ENCODE measurements at regions not wholly inside any gene's neighbourhood (a gene's known extent, or its start where the extent isn't known, plus 50 kb on each side); places are given as distances from the start of the nearest gene placed in this dataset.

DNA sequence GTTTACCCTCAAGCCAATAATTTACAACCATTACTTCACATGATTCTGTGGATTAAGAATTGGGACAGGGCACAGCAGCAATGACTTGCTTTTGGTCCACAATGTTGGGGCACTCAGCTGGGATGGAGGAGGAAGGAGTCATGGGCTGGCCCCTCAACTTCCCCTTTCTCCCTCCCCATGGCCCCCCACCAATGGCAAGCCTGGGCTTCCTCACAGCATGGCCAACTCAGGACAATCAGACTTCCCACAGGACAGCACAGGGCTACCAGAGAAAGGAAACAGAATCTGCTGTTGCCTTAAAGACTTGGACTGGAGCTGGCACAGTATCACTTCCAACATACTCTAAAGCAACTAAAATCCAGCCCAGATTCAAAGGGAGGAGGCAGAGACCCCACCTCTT lies 160.7 kb downstream of the PTPN20 start:
- DNase-seq, result no peak
- in situ Hi-C loops (cut with MboI; ENCODE audit: low pct_ligation_motif_present in 1 of 4, low pct_unique_long_range_greater_than_20kb in 1 of 4, low sequenced_read_pairs in 3 of 4), result no loop called here
- Histone ChIP-seq H3K4me3 (no peak overlapping the region), H3K9me3 (no peaks in the 10 kb centered on the region), H3K36me3 (no peaks in the 10 kb centered on the region), H3K27ac (no peak overlapping the region), H3K4me1 (no peaks in the 10 kb centered on the region), H3K27me3 (peaks cover 5% of the 10 kb centered on the region)
- TF ChIP-seq POLR2AphosphoS5 (IDR thresholded peaks at IDR 0.05) (no peak), POLR2A (IDR thresholded peaks at IDR 0.05) (no peak), EP300 (IDR thresholded peaks at IDR 0.05; ENCODE audit: low read depth) (no peak)
- TF ChIP-seq, protein P1, sequence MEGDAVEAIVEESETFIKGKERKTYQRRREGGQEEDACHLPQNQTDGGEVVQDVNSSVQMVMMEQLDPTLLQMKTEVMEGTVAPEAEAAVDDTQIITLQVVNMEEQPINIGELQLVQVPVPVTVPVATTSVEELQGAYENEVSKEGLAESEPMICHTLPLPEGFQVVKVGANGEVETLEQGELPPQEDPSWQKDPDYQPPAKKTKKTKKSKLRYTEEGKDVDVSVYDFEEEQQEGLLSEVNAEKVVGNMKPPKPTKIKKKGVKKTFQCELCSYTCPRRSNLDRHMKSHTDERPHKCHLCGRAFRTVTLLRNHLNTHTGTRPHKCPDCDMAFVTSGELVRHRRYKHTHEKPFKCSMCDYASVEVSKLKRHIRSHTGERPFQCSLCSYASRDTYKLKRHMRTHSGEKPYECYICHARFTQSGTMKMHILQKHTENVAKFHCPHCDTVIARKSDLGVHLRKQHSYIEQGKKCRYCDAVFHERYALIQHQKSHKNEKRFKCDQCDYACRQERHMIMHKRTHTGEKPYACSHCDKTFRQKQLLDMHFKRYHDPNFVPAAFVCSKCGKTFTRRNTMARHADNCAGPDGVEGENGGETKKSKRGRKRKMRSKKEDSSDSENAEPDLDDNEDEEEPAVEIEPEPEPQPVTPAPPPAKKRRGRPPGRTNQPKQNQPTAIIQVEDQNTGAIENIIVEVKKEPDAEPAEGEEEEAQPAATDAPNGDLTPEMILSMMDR (IDR thresholded peaks at IDR 0.05), result no peak
- intact Hi-C loops (cut with DNase I; ENCODE audit: low total_unique reads), result no loop called here

DNA sequence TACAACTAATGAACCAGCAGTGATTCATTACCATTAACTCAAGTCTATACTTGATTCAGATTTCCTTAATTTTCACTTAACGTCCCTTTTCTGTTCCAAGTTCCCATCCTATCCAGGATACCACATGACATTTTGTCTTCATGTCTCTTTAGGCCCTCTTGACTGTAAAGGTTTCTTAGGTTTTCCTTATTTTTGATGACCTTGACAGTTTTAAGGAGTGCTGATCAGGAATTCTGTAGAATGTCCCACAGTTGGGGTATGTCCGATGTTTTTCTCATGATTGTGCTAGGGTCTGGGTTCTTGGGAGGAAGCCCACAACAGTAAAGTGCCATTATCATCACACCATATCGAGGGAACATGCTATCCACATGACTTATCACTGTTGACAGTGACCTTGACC lies 162.7 kb downstream of the PTPN20 start:
- no peaks in the 10 kb centered on the region for H3K9me3 ChIP-seq
- H3K27me3 ChIP-seq, result peaks cover 5% of the 10 kb centered on the region
- DNase-seq, result no peak
- no peaks in the 10 kb centered on the region for H3K4me1 ChIP-seq
- WGBS, 2 donors (ENCODE audit: low coverage in 1 of 2), result 69 to 70% methylated on average over 1 to 3 of the region's 3 CpGs
- no peak overlapping the region for H3K4me3 ChIP-seq
- intact Hi-C loops (cut with DNase I; ENCODE audit: low total_unique reads) (no loop called here), in situ Hi-C loops (cut with MboI; ENCODE audit: low pct_ligation_motif_present in 1 of 4, low pct_unique_long_range_greater_than_20kb in 1 of 4, low sequenced_read_pairs in 3 of 4) (no loop called here)
- H3K27ac ChIP-seq, result no peak overlapping the region
- H3K36me3 ChIP-seq, result no peaks in the 10 kb centered on the region
- TF ChIP-seq POLR2A (IDR thresholded peaks at IDR 0.05) (no peak), POLR2AphosphoS5 (IDR thresholded peaks at IDR 0.05) (no peak), EP300 (IDR thresholded peaks at IDR 0.05; ENCODE audit: low read depth) (no peak)
- TF ChIP-seq, protein P1 (IDR thresholded peaks at IDR 0.05), result no peak

DNA sequence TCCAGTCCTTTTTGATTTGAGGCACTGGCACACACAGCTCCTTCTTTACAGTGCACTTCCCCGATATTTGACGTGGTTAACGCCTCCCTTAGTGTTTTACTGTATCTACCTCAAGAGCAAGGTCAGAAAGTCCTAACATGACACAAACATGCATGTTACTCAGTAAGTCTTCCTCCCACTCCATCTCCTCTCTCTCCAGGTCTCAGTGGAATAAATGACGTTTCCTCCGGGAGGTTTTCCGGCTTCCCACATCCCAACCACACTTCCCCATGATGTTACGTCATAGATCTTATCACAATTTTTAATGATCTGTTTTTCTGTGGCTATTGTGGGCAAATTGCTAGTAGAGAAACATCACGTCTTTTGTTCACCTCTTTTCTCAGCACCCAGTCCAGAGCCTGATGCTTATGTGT lies 165.7 kb downstream of the PTPN20 start:
- DNase-seq, result no peak
- no peaks in the 10 kb centered on the region for H3K36me3 ChIP-seq
- intact Hi-C loops (cut with DNase I; ENCODE audit: low total_unique reads), result no loop called here
- H3K9me3 ChIP-seq, result no peaks in the 10 kb centered on the region
- peaks cover 5% of the 10 kb centered on the region for H3K27me3 ChIP-seq
- H3K4me3 ChIP-seq, result no peak overlapping the region
- in situ Hi-C loops (cut with MboI; ENCODE audit: low pct_ligation_motif_present in 1 of 4, low pct_unique_long_range_greater_than_20kb in 1 of 4, low sequenced_read_pairs in 3 of 4), result no loop called here
- WGBS, 2 donors (ENCODE audit: low coverage in 1 of 2), result 60 to 75% methylated on average over 5 to 8 of the region's 8 CpGs
- H3K27ac ChIP-seq, result no peak overlapping the region
- H3K4me1 ChIP-seq, result no peaks in the 10 kb centered on the region
- no peak for TF ChIP-seq POLR2AphosphoS5 (IDR thresholded peaks at IDR 0.05)
- no peak for TF ChIP-seq POLR2A (IDR thresholded peaks at IDR 0.05)
- TF ChIP-seq EP300 (IDR thresholded peaks at IDR 0.05; ENCODE audit: low read depth), result no peak
- TF ChIP-seq, protein P1 (IDR thresholded peaks at IDR 0.05), result no peak

DNA sequence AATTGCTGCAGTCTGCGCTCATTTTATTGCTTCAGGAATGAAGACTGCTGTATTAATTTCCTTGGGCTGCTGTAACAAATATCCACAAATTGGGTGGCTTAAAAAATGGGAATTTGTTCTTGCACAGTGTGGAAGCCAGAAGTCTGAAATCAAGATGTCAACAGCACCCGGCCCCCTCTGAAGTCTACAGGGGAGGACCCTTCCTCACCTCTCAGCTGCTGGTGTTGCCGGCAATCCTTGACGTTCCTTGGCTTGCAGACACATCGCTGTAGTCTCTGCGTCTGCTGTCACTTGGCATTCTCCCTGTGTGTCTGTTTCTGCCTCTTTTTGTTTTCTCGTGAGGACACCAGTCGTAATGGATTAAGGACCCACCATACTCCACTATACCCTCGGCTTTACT lies 166.2 kb downstream of the PTPN20 start:
- in situ Hi-C loops (cut with MboI; ENCODE audit: low pct_ligation_motif_present in 1 of 4, low pct_unique_long_range_greater_than_20kb in 1 of 4, low sequenced_read_pairs in 3 of 4), result no loop called here
- Histone ChIP-seq H3K36me3 (no peaks in the 10 kb centered on the region), H3K4me3 (no peak overlapping the region), H3K27ac (no peak overlapping the region), H3K27me3 (peaks cover 5% of the 10 kb centered on the region), H3K4me1 (no peaks in the 10 kb centered on the region), H3K9me3 (no peaks in the 10 kb centered on the region)
- no peak for DNase-seq
- intact Hi-C loops (cut with DNase I; ENCODE audit: low total_unique reads), result no loop called here
- 80 to 82% methylated on average over 4 to 9 of the region's 9 CpGs for WGBS, 2 donors (ENCODE audit: low coverage in 1 of 2)
- TF ChIP-seq EP300 (IDR thresholded peaks at IDR 0.05; ENCODE audit: low read depth), result no peak
- TF ChIP-seq POLR2AphosphoS5 (IDR thresholded peaks at IDR 0.05), result no peak
- TF ChIP-seq POLR2A (IDR thresholded peaks at IDR 0.05), result no peak
- TF ChIP-seq, protein P1 (IDR thresholded peaks at IDR 0.05), result no peak
